Neural crest cell (in vitro differentiated cells): ENCODE measurements at regions not wholly inside any gene's neighbourhood (a gene's known extent, or its start where the extent isn't known, plus 50 kb on each side); places are given as distances from the start of the nearest gene placed in this dataset.

ENCODE experiments used
- DNase-seq: peaks from one replicate; pipeline ENCODE4 v3.0.0; 2021; ENCODE audit warnings: low read depth, mixed read lengths, low spot score
- H3K27ac Mint-ChIP-seq: one replicate; pipeline ENCODE4 v1.8.0; 2021; ENCODE audit warnings: mild to moderate bottlenecking, mixed read lengths; ENCODE audit not compliant: unreplicated experiment
- H3K27me3 Mint-ChIP-seq: 2 replicates; pipeline ENCODE4 v1.8.0; 2021; ENCODE audit warnings: low read depth, mild to moderate bottlenecking, mixed read lengths
- H3K36me3 Mint-ChIP-seq: 2 replicates; pipeline ENCODE4 v1.8.0; 2021; ENCODE audit warnings: low read depth, mild to moderate bottlenecking, mixed read lengths
- H3K4me1 Mint-ChIP-seq: 2 replicates; pipeline ENCODE4 v1.8.0; 2021; ENCODE audit warnings: mixed read lengths
- H3K4me3 Mint-ChIP-seq: one replicate; pipeline ENCODE4 v1.8.0; 2021; ENCODE audit warnings: mild to moderate bottlenecking, mixed read lengths
- H3K9me3 Mint-ChIP-seq: 2 replicates; pipeline ENCODE4 v1.8.0; 2021; ENCODE audit warnings: mixed read lengths
- CTCF ChIP-seq: fragments of 200-600 bp; sonication (generic); conservative IDR thresholded peaks from 2 replicates; pipeline ENCODE4 v1.5.0; 2021; ENCODE audit warnings: antibody characterized with exemption, mild to moderate bottlenecking

DNA sequence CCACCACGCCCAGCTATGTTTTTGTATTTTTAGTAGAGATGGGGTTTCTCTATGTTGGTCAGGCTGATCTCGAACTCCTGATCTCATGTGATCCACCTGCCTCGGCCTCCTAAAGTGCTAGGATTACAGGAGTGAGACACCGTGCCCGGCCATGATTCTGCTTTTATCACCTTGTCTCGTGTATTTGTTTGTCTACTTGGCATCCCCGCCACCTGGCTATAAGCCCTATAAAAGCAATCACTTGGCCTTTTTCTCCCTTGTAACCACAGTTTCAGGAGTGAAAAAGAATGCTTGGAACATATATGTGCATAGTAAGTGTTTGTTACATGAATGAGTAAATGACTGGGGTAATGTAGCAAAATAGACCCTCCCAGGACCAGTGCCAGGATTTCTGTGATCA is 77.5 kb upstream of the PAPOLG start:
- Mint-ChIP-seq H3K36me3 (no peaks in the 10 kb centered on the region), H3K27me3 (peaks cover 9% of the 10 kb centered on the region), H3K9me3 (peaks cover 3% of the 10 kb centered on the region), H3K27ac (no peak overlapping the region), H3K4me1 (no peaks in the 10 kb centered on the region), H3K4me3 (no peak overlapping the region)
- no peak for DNase-seq
- no peak for TF ChIP-seq CTCF

DNA sequence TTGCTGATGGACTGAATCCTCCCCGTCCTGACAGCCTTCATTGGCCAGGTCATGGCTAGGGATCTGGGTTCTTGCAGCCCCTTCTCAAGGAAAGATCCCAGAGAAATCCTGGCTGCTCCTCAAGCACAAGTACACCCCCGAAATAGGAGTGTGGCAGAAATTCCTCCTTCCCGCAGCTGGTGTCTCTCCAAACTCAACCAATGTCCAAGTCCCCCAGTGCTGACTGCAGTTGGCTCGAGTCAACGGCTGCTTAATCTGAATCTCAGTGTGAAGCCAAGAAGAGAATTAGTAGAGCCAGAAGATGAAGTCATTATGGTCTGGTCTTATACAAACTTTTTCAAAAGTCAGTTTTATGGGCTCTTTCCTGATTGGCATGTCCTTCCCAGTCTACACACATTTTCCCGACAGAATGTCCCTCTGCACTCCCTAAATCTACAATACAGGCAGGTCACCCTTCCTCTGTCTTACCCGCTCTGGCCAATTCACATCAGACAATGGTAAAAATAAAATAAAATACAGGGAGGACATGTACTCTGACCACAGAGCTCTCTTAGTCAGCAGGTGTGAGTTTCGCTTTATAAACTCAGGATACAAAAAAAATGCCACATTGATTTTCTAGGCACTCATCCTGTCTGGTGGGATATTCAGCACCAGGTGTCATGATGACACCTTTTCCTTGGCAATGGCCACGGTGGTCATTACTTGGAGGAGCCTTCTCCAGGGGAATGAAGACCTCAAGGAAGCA is 76.9 kb upstream of the PAPOLG start:
- H3K9me3 Mint-ChIP-seq, result peaks cover 3% of the 10 kb centered on the region
- no peak for DNase-seq
- no peak overlapping the region for H3K4me3 Mint-ChIP-seq
- TF ChIP-seq CTCF, result no peak
- H3K4me1 Mint-ChIP-seq, result no peaks in the 10 kb centered on the region
- no peaks in the 10 kb centered on the region for H3K36me3 Mint-ChIP-seq
- H3K27me3 Mint-ChIP-seq, result peaks cover 9% of the 10 kb centered on the region
- H3K27ac Mint-ChIP-seq, result no peak overlapping the region

GRCh38 chr2:60693551-60693950 is 62.5 kb upstream of the PAPOLG start:
- DNase-seq, result no peak
- no peak overlapping the region for H3K27ac Mint-ChIP-seq
- no peak for TF ChIP-seq CTCF
- H3K4me1 Mint-ChIP-seq, result no peaks in the 10 kb centered on the region
- no peaks in the 10 kb centered on the region for H3K9me3 Mint-ChIP-seq
- H3K36me3 Mint-ChIP-seq, result no peaks in the 10 kb centered on the region
- no peak overlapping the region for H3K4me3 Mint-ChIP-seq
- H3K27me3 Mint-ChIP-seq, result no peaks in the 10 kb centered on the region

GRCh38 chr2:60695793-60696192 is 60.3 kb upstream of the PAPOLG start:
- Mint-ChIP-seq H3K4me3 (no peak overlapping the region), H3K27ac (no peak overlapping the region), H3K4me1 (no peaks in the 10 kb centered on the region), H3K9me3 (no peaks in the 10 kb centered on the region), H3K36me3 (no peaks in the 10 kb centered on the region), H3K27me3 (no peaks in the 10 kb centered on the region)
- no peak for DNase-seq
- TF ChIP-seq CTCF, result no peak

DNA sequence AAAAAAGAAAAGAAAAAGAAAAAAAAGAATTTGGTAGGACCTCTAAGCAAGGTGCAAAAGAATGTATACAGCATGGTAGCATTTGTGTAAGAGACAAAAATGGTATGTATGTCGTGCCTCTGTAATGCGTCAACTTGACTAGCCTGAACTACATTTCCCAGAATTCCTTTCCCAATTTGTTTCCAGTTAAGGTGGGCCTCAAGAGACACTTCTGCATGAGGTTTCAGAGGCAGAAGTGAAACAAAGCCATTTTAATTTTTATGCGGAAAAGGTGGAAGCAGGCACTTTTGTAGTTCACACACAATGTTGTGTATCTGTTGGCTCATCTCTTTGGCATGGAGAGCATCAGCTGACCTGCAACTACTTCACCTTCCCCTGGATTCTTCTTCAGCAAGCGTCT is 56.5 kb upstream of the PAPOLG start:
- Mint-ChIP-seq H3K4me3 (no peak overlapping the region), H3K27me3 (no peaks in the 10 kb centered on the region), H3K27ac (no peak overlapping the region), H3K4me1 (no peaks in the 10 kb centered on the region), H3K36me3 (no peaks in the 10 kb centered on the region), H3K9me3 (no peaks in the 10 kb centered on the region)
- TF ChIP-seq CTCF, result no peak
- no peak for DNase-seq
